Mesodermal cell (in vitro differentiated cells): ENCODE measurements at regions not wholly inside any gene's neighbourhood (a gene's known extent, or its start where the extent isn't known, plus 50 kb on each side); places are given as distances from the start of the nearest gene placed in this dataset.

ENCODE experiments used
- H3K27ac ChIP-seq: 2 replicates; pipeline ENCODE4 v1.7.0; 2013; ENCODE audit warnings: mild to moderate bottlenecking, low read depth, low read length, moderate library complexity; ENCODE audit not compliant: severe bottlenecking
- H3K36me3 ChIP-seq: 2 replicates; pipeline ENCODE4 v1.7.1; 2013; ENCODE audit warnings: mild to moderate bottlenecking, low read length, moderate library complexity; ENCODE audit not compliant: control insufficient read depth, insufficient read depth
- H3K4me1 ChIP-seq: one replicate; pipeline ENCODE4 v1.7.1; 2013; ENCODE audit warnings: mild to moderate bottlenecking, low read length; ENCODE audit not compliant: insufficient read depth, control insufficient read depth, poor library complexity, severe bottlenecking
- H3K4me3 ChIP-seq: 2 replicates; pipeline ENCODE4 v1.7.0; 2013; ENCODE audit warnings: low read length, control low read depth, mild to moderate bottlenecking; ENCODE audit not compliant: insufficient read depth, poor library complexity, severe bottlenecking; ENCODE audit errors: extremely low read depth
- H3K9me3 ChIP-seq: 2 replicates; pipeline ENCODE4 v1.7.1; 2013; ENCODE audit warnings: mild to moderate bottlenecking, low read length, moderate library complexity; ENCODE audit not compliant: control insufficient read depth
- WGBS, 2 experiments: methylation state at CpG; one replicate each; pipeline ENCODE4 v1.1.5; 2013; ENCODE audit warnings: missing lambda C conversion rate in 2 of 2; ENCODE audit not compliant: insufficient coverage in 2 of 2; 5-methylcytosine and 5-hydroxymethylcytosine counted together

GRCh38 chr2:201957091-201957490 is 76.6 kb upstream of the FZD7 start:
- no peak overlapping the region for H3K27ac ChIP-seq
- no peaks in the 10 kb centered on the region for H3K36me3 ChIP-seq
- H3K9me3 ChIP-seq = no peaks in the 10 kb centered on the region
- no peak overlapping the region for H3K4me3 ChIP-seq
- WGBS, 2 experiments = no CpG with 5 or more reads among the region's 1 CpG
- no peaks in the 10 kb centered on the region for H3K4me1 ChIP-seq

GRCh38 chr2:201959198-201959597 is 74.5 kb upstream of the FZD7 start:
- Histone ChIP-seq H3K4me3 (no peak overlapping the region), H3K9me3 (no peaks in the 10 kb centered on the region), H3K36me3 (no peaks in the 10 kb centered on the region), H3K4me1 (no peaks in the 10 kb centered on the region), H3K27ac (no peak overlapping the region)
- WGBS, 2 experiments = 91 to 100% methylated on average over 2 of the region's 6 CpGs

- no peaks in the 10 kb centered on the region for H3K4me1 ChIP-seq
- no peaks in the 10 kb centered on the region for H3K36me3 ChIP-seq
- H3K4me3 ChIP-seq = no peak overlapping the region
- H3K9me3 ChIP-seq = no peaks in the 10 kb centered on the region
- H3K27ac ChIP-seq = no peak overlapping the region
- 100% methylated on average over 2 of the region's 2 CpGs; no CpG with 5 or more reads in 1 of the 2 experiments for WGBS, 2 experiments
Observed at GRCh38 chr2:201959626-201960025, 74.0 kb upstream of the FZD7 start.

- H3K27ac ChIP-seq = no peak overlapping the region
- 83 to 91% methylated on average over 4 to 6 of the region's 7 CpGs for WGBS, 2 experiments
- H3K36me3 ChIP-seq = no peaks in the 10 kb centered on the region
- no peaks in the 10 kb centered on the region for H3K4me1 ChIP-seq
- H3K9me3 ChIP-seq = no peaks in the 10 kb centered on the region
- no peak overlapping the region for H3K4me3 ChIP-seq
Observed at GRCh38 chr2:201960305-201960704, 73.3 kb upstream of the FZD7 start.

GRCh38 chr2:201961401-201961800 is 72.3 kb upstream of the FZD7 start:
- no peak overlapping the region for H3K4me3 ChIP-seq
- H3K4me1 ChIP-seq = no peaks in the 10 kb centered on the region
- 93 to 98% methylated on average over 3 of the region's 3 CpGs for WGBS, 2 experiments
- no peaks in the 10 kb centered on the region for H3K36me3 ChIP-seq
- no peak overlapping the region for H3K27ac ChIP-seq
- no peaks in the 10 kb centered on the region for H3K9me3 ChIP-seq

GRCh38 chr2:201962774-201963562 is 70.7 kb upstream of the FZD7 start:
- no peaks in the 10 kb centered on the region for H3K9me3 ChIP-seq
- no peaks in the 10 kb centered on the region for H3K36me3 ChIP-seq
- 86 to 94% methylated on average over 12 to 13 of the region's 14 CpGs for WGBS, 2 experiments
- no peak overlapping the region for H3K4me3 ChIP-seq
- no peak overlapping the region for H3K27ac ChIP-seq
- peaks cover 2% of the 10 kb centered on the region for H3K4me1 ChIP-seq

- H3K4me1 ChIP-seq = peaks cover 2% of the 10 kb centered on the region
- H3K4me3 ChIP-seq = no peak overlapping the region
- no peaks in the 10 kb centered on the region for H3K36me3 ChIP-seq
- no peak overlapping the region for H3K27ac ChIP-seq
- no peaks in the 10 kb centered on the region for H3K9me3 ChIP-seq
- 90 to 100% methylated on average over 1 to 3 of the region's 4 CpGs for WGBS, 2 experiments
Observed at GRCh38 chr2:201964011-201964410, 69.6 kb upstream of the FZD7 start.

GRCh38 chr2:201964631-201965206 is 68.9 kb upstream of the FZD7 start:
- Histone ChIP-seq H3K4me3 (no peak overlapping the region), H3K36me3 (no peaks in the 10 kb centered on the region), H3K27ac (no peak overlapping the region), H3K4me1 (peaks cover 2% of the 10 kb centered on the region), H3K9me3 (no peaks in the 10 kb centered on the region)
- 91 to 97% methylated on average over 6 to 7 of the region's 7 CpGs for WGBS, 2 experiments

- H3K36me3 ChIP-seq = no peaks in the 10 kb centered on the region
- H3K9me3 ChIP-seq = peaks cover 1% of the 10 kb centered on the region
- no peak overlapping the region for H3K27ac ChIP-seq
- H3K4me1 ChIP-seq = peaks cover 6% of the 10 kb centered on the region
- H3K4me3 ChIP-seq = no peak overlapping the region
- WGBS, 2 experiments = 79 to 84% methylated on average over 2 to 3 of the region's 3 CpGs
Observed at GRCh38 chr2:201965550-201965949, 68.1 kb upstream of the FZD7 start.

GRCh38 chr2:201966691-201967438 is 66.8 kb upstream of the FZD7 start:
- no peaks in the 10 kb centered on the region for H3K36me3 ChIP-seq
- peaks cover 13% of the 10 kb centered on the region for H3K4me1 ChIP-seq
- 75 to 87% methylated on average over 11 to 13 of the region's 18 CpGs for WGBS, 2 experiments
- H3K4me3 ChIP-seq = no peak overlapping the region
- H3K27ac ChIP-seq = no peak overlapping the region
- H3K9me3 ChIP-seq = peaks cover 7% of the 10 kb centered on the region
